ENCODE measurements at regions not wholly inside any gene's neighbourhood (a gene's known extent, or its start where the extent isn't known, plus 50 kb on each side); places are given as distances from the start of the nearest gene placed in this dataset.

DNA sequence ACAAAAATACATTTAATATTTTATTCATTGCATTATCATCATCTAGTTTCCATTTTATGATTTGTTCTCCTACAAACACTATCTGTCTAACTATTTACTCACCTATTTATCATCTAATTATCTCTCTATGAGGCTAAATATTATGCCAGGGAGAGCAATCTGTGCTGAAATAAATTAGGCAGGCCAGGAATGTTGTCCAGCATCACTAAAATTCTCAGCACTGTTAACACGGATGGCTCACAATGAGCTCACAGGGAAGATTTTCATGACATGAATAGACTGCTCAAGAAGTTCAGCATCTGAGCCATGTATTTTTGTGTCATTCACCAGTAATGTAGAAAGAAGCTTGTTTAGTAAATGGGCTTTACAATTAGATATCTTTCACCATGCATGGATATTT, 1277.2 kb downstream of the GRIK2 start:
- TF ChIP-seq, protein P1, sequence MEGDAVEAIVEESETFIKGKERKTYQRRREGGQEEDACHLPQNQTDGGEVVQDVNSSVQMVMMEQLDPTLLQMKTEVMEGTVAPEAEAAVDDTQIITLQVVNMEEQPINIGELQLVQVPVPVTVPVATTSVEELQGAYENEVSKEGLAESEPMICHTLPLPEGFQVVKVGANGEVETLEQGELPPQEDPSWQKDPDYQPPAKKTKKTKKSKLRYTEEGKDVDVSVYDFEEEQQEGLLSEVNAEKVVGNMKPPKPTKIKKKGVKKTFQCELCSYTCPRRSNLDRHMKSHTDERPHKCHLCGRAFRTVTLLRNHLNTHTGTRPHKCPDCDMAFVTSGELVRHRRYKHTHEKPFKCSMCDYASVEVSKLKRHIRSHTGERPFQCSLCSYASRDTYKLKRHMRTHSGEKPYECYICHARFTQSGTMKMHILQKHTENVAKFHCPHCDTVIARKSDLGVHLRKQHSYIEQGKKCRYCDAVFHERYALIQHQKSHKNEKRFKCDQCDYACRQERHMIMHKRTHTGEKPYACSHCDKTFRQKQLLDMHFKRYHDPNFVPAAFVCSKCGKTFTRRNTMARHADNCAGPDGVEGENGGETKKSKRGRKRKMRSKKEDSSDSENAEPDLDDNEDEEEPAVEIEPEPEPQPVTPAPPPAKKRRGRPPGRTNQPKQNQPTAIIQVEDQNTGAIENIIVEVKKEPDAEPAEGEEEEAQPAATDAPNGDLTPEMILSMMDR (IDR thresholded peaks at IDR 0.05), result no peak
- no peak for TF ChIP-seq ZFX (IDR thresholded peaks at IDR 0.05; ENCODE audit: borderline replicate concordance)

Data from 22Rv1 (cell line).